ENCODE measurements at regions not wholly inside any gene's neighbourhood (a gene's known extent, or its start where the extent isn't known, plus 50 kb on each side); places are given as distances from the start of the nearest gene placed in this dataset.
A peak's percentile ranks its signal among the peaks of the same experiment; 100 is the strongest.
"Not testable (repeated sequence)": the region's sequence is repeated elsewhere in the genome, so short reads cannot be mapped to it uniquely, and the experiment has no call there.

GRCh38 chr11:29159552-29160465 is 857.0 kb downstream of the KCNA4 start:
- peak; percentile 39 for DNase-seq (ENCODE audit: low read depth)
- H3K4me3 ChIP-seq (ENCODE audit: low read depth, low read length): no peak overlapping the region

- no peak for DNase-seq (ENCODE audit: low read depth)
Observed at GRCh38 chr11:29153078-29153477, 863.8 kb downstream of the KCNA4 start.

GRCh38 chr11:29142573-29142972 is 874.3 kb downstream of the KCNA4 start:
- not testable (repeated sequence) for DNase-seq (ENCODE audit: low read depth); H3K4me3 ChIP-seq (ENCODE audit: low read depth, low read length)

More at GRCh38 chr11:29153078-29153477, 863.8 kb downstream of the KCNA4 start:
- no peak overlapping the region for H3K4me3 ChIP-seq (ENCODE audit: low read depth, low read length)

- DNase-seq (ENCODE audit: low read depth): no peak
- no peak overlapping the region for H3K4me3 ChIP-seq (ENCODE audit: low read depth, low read length)
Observed at GRCh38 chr11:29135504-29135903, 881.3 kb downstream of the KCNA4 start.

- no peak for DNase-seq (ENCODE audit: low read depth)
- H3K4me3 ChIP-seq (ENCODE audit: low read depth, low read length): no peak overlapping the region
Observed at GRCh38 chr11:29131055-29131454, 885.8 kb downstream of the KCNA4 start.

- H3K4me3 ChIP-seq (ENCODE audit: low read depth, low read length): no peak overlapping the region
- DNase-seq (ENCODE audit: low read depth): peak; percentile 74
Observed at GRCh38 chr11:29129844-29130243, 887.0 kb downstream of the KCNA4 start.

- DNase-seq (ENCODE audit: low read depth): no peak
Observed at GRCh38 chr11:29127461-29127860, 889.4 kb downstream of the KCNA4 start.

GRCh38 chr11:29125606-29126005 is 891.2 kb downstream of the KCNA4 start:
- no peak overlapping the region for H3K4me3 ChIP-seq (ENCODE audit: low read depth, low read length)
- DNase-seq (ENCODE audit: low read depth): peak; percentile 47

More at GRCh38 chr11:29127461-29127860, 889.4 kb downstream of the KCNA4 start:
- H3K4me3 ChIP-seq (ENCODE audit: low read depth, low read length): no peak overlapping the region

- H3K4me3 ChIP-seq (ENCODE audit: low read depth, low read length): no peak overlapping the region
- DNase-seq (ENCODE audit: low read depth): no peak
Observed at GRCh38 chr11:29124470-29124869, 892.4 kb downstream of the KCNA4 start.

GRCh38 chr11:29119707-29120618 is 896.9 kb downstream of the KCNA4 start:
- H3K4me3 ChIP-seq (ENCODE audit: low read depth, low read length): peak overlapping the region; percentile 19
- DNase-seq (ENCODE audit: low read depth): peak; percentile 92

GRCh38 chr11:29119116-29119515 is 897.7 kb downstream of the KCNA4 start:
- H3K4me3 ChIP-seq (ENCODE audit: low read depth, low read length): no peak overlapping the region
- peak; percentile 65 for DNase-seq (ENCODE audit: low read depth)

- DNase-seq (ENCODE audit: low read depth): no peak
- H3K4me3 ChIP-seq (ENCODE audit: low read depth, low read length): no peak overlapping the region
Observed at GRCh38 chr11:29100967-29101366, 915.9 kb downstream of the KCNA4 start.

GRCh38 chr11:29095821-29096220 is 921.0 kb downstream of the KCNA4 start:
- no peak overlapping the region for H3K4me3 ChIP-seq (ENCODE audit: low read depth, low read length)
- DNase-seq (ENCODE audit: low read depth): no peak

GRCh38 chr11:29093416-29094120 is 923.3 kb downstream of the KCNA4 start:
- no peak overlapping the region for H3K4me3 ChIP-seq (ENCODE audit: low read depth, low read length)
- DNase-seq (ENCODE audit: low read depth): peak; percentile 8

- no peak overlapping the region for H3K4me3 ChIP-seq (ENCODE audit: low read depth, low read length)
- no peak for DNase-seq (ENCODE audit: low read depth)
Observed at GRCh38 chr11:29087200-29087812, 929.5 kb downstream of the KCNA4 start.

- no peak overlapping the region for H3K4me3 ChIP-seq (ENCODE audit: low read depth, low read length)
- no peak for DNase-seq (ENCODE audit: low read depth)
Observed at GRCh38 chr11:29075726-29076125, 941.1 kb downstream of the KCNA4 start.

GRCh38 chr11:29063630-29064361 is 953.0 kb downstream of the KCNA4 start:
- no peak overlapping the region for H3K4me3 ChIP-seq (ENCODE audit: low read depth, low read length)
- DNase-seq (ENCODE audit: low read depth): no peak

GRCh38 chr11:29061452-29061851 is 953.3 kb downstream of the METTL15 start:
- H3K4me3 ChIP-seq (ENCODE audit: low read depth, low read length): no peak overlapping the region
- no peak for DNase-seq (ENCODE audit: low read depth)

All from skeletal muscle cell (primary cell).